HG02885 (cell line): ENCODE measurements at regions not wholly inside any gene's neighbourhood (a gene's known extent, or its start where the extent isn't known, plus 50 kb on each side); places are given as distances from the start of the nearest gene placed in this dataset.

Experiments used
- ATAC-seq: cut with Tn5 transposase; IDR thresholded peaks from one replicate; pipeline ENCODE4 v1.9.1; 2021; ENCODE audit warnings: mild to moderate bottlenecking; ENCODE audit not compliant: unreplicated experiment, poor library complexity

DNA sequence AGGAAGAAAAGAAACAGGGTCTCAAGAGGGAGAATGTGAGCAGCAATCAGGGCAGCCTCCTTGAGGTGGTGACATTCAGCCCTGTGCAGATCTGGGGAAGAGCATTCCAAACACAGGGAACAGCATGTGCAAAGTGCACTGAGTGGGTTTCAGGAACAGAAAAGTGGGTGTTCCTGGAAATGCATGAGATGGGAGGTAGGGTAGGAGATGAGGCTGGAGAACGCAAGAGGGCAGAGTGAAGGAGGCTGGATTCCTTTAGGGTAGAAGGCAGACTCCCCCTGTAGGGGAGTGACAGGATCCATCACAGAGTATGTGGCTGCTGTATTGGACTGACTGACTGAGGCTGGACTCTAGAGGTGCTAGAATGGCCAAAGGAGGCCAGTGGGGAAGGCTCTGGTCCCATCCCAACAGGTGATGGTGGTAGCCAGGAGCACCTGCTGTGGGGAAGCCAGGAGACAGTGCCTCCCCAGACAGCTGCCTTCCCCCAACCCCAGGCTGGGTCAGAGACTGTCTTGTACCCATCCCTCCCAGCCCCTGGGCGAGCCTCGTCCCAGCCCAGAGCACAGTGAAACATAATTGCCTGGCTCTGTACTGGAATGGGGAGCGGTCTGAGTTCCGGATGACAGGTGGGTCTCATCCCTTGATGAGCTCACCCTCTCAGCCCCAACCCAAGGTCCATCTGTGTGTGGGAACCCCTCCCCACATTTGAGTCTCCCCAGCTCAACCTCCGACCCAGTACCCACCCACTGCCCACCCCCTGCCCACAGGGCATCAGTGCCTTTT lies 419.4 kb downstream of the MN1 start:
- no peak for ATAC-seq

DNA sequence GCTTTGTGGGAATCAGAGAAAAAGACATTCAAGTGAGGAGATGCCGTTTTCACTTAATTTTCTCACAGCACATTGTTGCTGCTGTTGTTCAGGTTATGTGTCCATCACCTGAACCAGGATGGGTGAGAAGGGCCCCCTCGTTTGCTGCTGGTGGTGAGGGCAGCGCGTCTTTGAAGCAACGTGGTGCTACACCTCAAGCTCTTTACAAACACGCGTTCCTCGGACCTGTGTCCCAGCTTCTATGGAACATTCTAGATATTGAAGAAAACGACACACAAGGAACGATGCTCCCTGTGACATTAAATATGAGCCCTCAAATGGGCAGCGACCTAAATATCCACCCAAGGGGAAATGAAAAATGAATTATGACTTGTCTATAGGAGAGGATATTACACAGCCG lies 418.6 kb downstream of the MN1 start:
- no peak for ATAC-seq

DNA sequence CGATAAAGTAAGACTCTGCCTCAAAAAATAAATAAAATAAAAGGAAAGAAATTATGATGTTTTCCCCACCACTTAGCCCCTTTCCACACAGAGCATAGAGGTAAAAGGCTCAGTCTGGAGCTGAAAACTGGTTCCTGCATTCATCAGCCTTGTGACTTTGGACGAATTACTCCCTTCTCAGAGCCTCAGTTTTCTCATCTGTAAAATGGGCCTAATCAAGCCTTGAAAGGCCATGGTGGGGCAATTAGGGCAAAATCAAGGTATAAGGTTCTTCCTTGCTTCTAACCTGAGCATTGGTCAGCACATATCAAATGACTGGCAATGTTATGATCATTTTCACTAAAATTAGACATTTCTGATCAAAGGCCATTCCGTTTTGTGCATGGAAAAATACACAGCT lies 417.7 kb downstream of the MN1 start:
- no peak for ATAC-seq

DNA sequence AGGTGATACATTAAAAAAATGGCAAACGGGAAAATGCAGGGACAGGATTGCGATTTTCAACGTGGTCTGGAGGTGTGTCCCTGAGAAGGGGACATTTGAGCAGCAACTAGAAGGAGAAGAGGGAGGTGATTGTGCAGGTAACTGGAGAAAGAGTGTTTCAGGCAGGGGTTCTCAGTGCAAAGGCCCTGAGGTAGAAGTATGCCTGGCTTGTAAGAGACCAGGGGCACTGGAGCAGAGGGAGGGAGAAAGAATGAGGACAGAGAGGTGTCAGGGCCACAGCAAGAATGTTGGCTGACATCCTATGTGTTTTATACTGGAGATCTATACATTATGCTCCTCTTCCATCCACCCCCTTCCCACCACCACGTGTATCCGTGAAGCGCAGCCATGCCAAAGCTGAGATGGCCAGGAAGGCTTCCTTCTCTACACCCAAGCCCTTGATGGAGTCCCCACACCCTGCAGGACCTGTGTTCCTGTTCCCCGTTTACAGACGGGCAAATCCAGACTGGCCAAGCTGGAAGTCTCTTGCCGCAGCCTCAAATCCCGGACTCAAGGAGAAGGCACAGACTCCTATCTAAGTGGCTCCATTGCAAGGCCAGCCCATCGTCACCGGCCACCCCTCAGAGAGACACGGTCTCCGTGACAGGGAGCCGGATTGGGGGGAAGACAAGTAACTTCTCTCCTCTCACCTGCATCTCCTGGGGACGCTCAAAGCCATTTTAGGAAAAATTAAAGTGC lies 416.1 kb downstream of the MN1 start:
- no peak for ATAC-seq

DNA sequence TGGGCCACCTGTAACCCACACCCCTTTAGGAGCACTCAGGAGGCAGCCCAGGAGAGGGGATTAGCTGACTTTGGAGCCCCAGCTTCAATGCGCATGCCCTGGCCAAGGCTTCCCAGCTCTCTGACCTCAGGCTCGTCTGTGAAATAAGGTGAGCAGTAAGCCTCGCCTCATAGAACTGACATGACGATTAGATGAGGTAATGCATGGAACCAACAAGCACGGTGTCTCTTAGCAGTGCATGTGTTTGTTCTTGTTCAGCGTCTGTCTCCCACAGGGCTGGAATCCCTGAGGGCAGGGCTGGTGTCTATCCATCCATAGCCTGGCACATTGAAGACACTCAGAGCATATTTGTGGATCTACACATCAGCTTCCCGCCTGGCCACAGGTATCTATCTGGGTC lies 415.4 kb downstream of the MN1 start:
- ATAC-seq = no peak

DNA sequence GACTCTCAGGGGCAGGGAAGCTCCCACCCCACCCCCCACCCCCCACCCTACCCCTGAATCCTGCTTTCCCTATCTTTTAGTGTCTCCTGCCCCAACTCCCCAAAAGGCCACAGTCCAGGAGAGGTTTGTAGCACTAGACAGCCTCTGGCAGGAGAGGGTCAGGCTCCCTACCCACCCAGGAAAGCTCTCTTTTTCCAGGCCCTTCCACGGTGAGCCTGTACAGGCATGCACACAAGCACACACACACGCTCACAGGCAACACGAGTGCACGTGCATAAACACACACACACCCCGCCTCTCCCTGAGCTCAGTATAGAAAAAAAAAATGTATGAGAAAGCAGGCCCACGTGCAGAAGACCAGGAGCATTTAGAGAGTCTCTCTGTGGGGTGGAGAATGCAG lies 414.0 kb downstream of the MN1 start:
- ATAC-seq = no peak

DNA sequence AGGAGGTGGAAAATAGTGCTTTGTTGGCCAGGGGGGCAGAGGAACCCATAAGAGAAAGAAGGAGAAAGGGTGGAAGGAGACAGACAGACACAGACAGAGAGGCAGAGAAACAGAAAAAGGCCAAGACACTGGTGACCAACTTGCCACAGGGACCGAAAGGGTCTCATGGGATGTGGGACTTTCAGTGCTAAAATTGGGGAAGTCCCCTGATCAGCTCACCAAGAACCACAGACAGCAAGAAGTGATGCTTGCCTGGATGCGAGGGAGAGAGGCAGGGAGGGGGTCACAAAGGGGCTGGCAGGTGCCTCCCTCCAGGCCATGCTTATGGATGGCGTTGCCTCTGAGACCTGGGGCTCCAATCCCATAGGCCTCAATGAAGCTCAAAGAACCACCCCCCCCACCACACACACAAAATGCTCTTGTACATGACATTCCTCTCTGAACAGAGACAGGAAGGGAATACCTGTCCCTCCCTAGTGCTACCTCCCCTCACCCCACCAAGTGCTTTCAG lies 413.4 kb downstream of the MN1 start:
- ATAC-seq = no peak

DNA sequence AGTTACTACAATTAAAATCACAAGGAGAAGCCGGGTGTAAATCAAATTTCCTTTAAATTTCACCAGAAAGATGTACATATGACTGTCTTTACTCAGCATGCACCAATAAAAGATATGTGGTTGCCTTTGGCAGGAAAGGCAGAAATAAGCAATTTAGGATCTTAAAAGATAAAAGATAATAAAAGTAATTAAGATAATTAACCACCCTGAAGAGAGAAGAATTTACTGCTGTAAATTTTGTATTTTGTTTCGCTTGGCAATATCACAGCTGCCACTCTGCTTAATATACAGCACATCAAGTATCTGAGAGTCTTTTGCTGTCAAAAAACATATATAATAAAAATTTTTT lies 411.9 kb downstream of the MN1 start:
- no peak for ATAC-seq

DNA sequence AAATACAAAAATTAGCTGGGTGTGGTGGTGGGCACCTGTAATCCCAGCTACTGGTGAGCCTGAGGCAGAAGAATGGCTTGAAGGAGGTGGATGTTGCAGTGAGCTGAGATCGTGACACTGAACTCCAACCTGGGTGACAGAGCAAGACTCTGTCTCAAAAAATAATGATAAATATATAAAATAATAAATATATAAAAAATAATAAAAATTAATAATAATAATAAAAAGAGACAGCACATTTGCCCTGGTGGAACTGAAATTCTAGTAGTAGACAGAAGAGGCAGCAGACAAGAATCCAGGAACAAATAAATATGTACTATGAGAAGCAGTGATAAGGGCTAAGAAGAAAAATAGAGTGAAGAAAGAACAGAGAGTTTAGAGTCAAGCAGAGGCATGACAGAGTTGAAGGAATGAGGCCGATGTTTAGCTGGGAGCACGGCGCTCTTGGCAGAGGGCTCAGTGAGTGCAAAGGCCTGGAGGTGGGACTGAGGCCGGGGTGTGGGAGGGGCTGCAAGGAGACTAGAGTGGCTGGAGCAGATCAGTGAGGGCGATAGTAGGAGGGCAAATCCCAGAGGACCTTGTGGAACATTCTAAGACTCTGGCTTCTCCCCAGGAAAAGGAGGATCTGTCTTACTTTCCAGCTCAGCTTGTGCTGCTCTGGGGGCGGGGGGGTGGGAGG lies 410.3 kb downstream of the MN1 start:
- no peak for ATAC-seq

DNA sequence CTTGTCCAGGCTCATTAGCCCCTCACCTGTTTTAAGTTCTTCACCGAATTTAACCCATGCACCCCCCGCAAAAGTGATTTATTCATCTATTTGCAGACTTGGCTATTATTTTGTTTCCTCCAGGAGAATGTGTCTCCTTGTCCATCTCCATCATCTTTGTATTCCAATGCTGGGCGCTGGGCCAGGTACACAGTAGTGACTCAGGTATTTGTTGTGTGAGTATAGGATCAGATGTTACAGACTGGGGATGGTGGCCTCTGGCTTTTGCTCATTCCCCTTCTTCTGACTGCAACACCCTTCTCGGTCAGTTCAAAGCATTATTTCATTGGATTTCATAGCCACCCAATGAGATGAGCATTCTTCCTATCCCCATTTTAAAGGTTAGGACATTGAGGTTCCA lies 408.2 kb downstream of the MN1 start:
- no peak for ATAC-seq

DNA sequence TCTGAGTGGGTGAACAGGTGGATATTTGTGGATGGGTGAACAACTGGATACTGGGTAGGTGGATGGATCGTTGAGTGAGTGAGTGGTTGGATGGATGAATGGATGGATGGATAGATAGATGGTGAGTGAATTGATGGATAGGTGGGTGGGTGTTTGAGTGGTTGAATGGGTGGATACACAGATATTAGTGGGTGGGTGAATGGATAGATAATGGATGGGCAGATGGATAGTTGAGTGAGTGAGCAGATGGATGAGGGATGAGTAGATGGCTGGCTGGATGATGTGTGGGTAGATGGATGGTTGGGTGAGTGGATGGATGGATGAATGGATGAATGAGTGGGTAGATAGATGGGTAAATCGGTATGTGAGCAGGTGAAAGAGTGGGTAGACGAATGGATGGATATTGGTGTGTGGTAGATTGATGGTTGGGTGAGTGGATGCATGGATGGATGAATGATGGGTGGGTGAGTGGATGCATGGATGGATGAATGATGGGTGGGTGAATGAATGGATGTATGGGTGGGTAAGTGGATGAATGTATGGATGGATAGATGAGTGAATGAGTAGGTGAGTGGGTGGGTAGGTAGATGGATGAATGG lies 406.7 kb downstream of the MN1 start:
- ATAC-seq = no peak

DNA sequence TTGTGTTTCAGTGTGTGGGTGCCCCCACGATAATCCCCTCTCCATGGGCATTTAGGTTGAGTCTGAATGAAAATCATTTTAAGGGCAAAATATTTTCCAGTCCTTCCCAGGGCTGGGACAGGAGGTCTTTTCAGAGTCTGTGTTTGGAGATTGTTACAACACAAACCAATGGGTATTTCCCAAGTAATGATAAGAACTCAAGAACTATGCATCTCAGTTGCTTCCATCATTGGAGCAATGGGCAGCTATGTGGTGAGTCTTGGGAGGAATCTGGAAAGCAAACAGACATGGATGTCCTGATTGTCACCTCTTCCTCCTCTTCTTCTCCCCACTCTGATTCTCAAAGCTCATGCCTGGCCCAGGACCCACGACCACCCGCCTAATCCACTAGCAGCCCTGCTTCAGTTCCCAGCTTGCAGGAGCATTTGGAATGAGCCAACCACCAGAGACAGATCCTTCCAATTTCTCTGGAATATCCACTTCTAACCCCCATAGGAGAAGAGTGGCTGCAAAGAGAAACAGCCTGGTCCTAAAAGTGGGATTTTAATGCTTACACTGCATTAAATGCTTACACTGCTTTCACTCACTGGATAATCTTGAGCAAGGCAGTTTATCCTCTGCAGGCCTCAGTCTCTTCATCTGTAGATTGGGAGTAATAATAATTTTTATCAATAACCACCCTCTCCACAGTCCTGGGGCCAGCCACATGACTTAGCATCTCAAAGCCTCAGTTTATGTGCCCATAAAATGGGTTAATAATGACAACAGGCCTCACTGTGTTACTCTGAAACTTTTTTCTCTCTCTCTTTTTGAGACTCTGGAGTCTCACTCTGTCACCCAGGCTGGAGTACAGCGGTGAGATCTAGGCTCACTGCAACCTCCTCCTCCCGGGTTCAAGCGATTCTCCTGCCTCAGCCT lies 404.3 kb downstream of the MN1 start:
- ATAC-seq = no peak

DNA sequence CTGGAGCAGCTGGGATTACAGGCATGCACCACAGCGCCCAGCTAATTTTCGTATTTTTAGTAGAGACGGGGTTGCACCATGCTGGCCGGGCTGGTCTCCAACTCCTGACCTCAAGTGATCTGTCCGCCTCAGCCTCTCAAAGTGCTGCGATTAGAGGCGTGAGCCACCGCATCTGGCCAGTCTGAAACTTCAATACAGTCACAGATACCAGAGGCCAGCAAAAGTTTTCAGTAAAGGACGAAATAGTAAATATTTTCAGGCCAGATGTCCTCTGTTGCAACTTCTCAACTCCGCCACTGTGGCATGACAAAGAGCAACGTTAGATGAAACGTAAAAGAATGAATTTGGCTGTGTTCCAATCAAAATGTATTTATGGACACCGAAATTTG lies 403.6 kb downstream of the MN1 start:
- no peak for ATAC-seq

DNA sequence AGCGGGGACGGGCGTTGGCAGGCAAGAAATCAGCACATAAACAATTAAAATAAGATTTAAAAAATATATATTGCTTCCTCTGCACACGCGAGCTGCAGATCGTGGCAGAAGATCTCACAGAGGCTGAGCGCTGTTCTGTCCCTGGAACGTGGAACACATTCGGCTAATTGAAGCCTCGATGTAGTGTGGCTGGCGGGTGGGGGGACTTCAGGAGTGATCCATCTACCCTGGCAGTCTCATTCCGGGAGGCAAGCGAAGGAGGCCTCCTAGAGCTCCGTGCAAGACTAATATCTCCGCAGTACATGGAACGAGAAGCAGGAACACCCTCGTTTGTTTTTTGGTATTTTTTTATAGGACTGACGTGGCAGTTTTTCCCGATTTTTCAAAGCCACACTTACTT lies 402.4 kb downstream of the MN1 start:
- ATAC-seq = no peak

DNA sequence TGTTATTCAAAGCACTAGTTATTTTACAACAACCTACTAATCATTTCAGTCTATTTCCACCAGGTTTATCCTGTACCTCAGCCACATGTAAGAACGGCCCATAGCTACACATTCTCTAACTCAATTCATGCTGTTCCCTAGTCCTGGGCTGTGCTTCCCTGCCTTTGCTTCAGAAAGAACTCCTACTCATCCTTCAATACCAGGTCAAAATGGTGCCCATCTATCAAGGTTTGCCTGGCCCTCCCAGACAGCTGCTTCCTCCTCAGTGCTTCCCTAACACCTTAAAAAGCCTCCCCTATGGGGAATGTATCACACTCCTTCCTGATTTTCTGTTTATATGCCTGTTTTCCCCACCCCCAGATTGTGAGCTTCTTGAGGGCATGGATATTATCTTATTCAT lies 400.7 kb downstream of the MN1 start:
- no peak for ATAC-seq

DNA sequence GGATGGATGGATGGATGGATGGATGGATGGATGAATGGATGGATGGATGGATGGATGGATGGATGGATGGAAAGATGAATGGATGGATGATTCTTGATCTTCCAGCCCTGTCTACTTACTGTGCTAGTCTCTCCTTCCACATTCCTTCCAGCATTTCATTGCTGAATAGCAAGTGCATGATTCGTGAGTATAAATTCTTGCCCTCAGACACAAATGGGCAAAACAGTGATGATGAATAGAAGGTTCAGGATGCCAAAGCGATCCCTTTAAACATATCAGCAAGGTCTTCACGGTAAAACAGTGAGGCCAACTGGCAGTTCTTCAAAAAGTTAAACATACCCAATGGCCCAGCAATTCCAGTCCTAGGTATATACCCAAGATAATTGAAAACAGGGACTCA lies 400.2 kb downstream of the MN1 start:
- no peak for ATAC-seq

DNA sequence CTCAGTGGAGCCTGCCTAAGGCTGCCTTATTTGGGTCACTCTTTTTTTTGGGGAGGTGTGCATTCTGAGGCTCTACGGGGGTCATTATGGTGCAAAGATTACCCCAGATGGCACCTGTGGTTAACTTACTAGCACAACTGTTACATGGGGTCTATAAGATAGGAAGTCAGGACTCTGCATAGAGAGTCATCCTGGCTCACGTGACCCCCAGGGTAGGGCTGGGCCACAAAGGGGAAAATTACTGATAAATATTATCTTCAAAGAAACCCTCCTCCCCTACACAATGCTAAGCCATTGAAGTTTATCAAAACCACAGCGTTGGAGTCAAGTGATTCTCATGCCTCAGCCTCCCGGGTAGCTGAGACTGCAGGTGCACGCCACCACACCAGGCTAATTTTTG lies 397.1 kb downstream of the MN1 start:
- no peak for ATAC-seq

DNA sequence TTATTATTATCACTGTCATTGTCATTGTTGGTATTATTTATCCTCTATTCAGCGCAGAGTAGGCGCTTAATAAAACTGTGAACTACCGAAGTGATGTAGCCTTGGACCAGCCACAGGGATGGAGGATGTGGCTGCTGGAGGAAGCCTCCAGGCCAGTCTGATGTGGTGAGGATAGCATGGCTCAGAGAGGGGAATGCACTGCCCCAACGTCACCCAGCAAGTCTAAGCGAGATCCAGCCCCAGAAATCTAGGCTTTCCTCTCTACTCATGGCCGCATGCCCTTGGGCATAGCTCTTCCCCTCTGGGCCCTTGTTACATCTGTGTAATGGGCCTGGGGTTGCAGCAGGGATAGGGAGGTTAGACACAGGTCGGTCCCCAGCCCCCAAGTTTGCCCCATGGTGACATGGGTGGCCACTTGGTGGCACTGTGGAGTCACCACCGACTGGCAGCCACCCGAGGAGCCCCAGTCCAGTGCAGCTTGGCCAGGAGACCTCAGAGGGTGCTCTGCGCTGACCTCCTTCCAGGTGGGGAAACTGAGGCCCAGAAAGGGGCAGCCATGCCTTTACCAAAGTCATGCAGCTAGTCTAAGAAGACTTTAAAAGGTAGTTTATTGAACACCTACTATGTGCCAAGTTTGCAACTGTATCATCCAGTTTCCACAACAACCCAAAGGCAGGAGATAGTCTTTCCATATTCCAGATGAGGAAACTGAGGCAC lies 395.7 kb downstream of the MN1 start:
- ATAC-seq = no peak

DNA sequence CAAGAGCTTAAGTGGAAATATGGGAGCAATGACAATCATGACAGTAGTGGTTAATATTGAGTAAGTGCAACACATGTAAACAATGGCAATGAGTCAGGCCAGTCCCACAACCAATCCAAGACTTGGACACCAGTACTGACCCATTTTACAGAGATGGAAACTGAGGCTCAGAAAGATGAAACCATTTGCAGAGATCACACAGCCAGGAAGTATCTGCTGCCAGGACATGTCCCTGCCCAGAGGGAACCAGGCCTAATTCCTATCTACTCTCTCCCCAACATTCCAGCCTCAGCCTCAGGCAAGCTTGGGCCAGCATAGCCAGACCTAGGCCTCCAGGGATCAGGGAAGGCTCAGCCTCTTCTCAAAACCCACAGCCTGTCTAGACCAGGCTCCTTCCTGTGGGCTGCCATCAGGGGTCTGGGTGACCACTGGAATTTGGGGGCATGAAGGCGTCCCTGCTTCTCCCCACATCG lies 395.1 kb downstream of the MN1 start:
- no peak for ATAC-seq
